Naive thymus-derived CD8-positive, alpha-beta T cell (primary cell): ENCODE measurements at regions not wholly inside any gene's neighbourhood (a gene's known extent, or its start where the extent isn't known, plus 50 kb on each side); places are given as distances from the start of the nearest gene placed in this dataset.

Experiments
- ATAC-seq, 2 donors: fragments of 150-1000 bp; cut with Tn5 transposase in 1 of 2; sonication (Bioruptor Pico), chemical (Tn5 transposase) in 1 of 2; 1 replicate in 1 of 2; 2 replicates in 1 of 2; pipeline ENCODE4 v1.10.0; 2021; ENCODE audit warnings: mild to moderate bottlenecking in 2 of 2, moderate library complexity in 2 of 2
- POLR2A ChIA-PET: fragments of 350-600 bp; sonication (Branson Sonifier 250); formaldehyde crosslinking; loops from one replicate; lab custom pipeline; 2021; ENCODE audit warnings: antibody characterized with exemption; lab: Charles Lee
- DNase-seq, 10 donors: peaks; one replicate each; pipeline versions ENCODE4 v3.0.0 to v3.0.0-alpha.2; 2020 to 2022
- H3K27ac Mint-ChIP-seq, 10 donors: one replicate each; pipeline ENCODE4 v1.8.0; 2020 to 2022; ENCODE audit warnings: mild to moderate bottlenecking in 10 of 10, mixed read lengths in 10 of 10, moderate library complexity in 4 of 10, inconsistent platforms in 1 of 10
- H3K27me3 Mint-ChIP-seq, 5 donors: one replicate each; pipeline ENCODE4 v1.8.0; 2021 to 2022; ENCODE audit warnings: mixed read lengths in 5 of 5
- H3K36me3 Mint-ChIP-seq, 3 donors: one replicate each; pipeline ENCODE4 v1.8.0; 2020 to 2022; ENCODE audit warnings: mixed read lengths in 3 of 3, mild to moderate bottlenecking in 2 of 3, inconsistent platforms in 1 of 3
- H3K4me1 Mint-ChIP-seq, 4 donors: one replicate each; pipeline ENCODE4 v1.8.0; 2021 to 2022; ENCODE audit warnings: mixed read lengths in 4 of 4
- H3K4me3 Mint-ChIP-seq, 10 donors: one replicate each; pipeline ENCODE4 v1.8.0; 2020 to 2022; ENCODE audit warnings: mild to moderate bottlenecking in 10 of 10, mixed read lengths in 10 of 10, moderate library complexity in 6 of 10, inconsistent platforms in 1 of 10
- H3K9me3 Mint-ChIP-seq, 9 donors: one replicate each; pipeline ENCODE4 v1.8.0; 2020 to 2022; ENCODE audit warnings: mixed read lengths in 9 of 9, mild to moderate bottlenecking in 3 of 9, inconsistent platforms in 1 of 9, moderate library complexity in 1 of 9

DNA sequence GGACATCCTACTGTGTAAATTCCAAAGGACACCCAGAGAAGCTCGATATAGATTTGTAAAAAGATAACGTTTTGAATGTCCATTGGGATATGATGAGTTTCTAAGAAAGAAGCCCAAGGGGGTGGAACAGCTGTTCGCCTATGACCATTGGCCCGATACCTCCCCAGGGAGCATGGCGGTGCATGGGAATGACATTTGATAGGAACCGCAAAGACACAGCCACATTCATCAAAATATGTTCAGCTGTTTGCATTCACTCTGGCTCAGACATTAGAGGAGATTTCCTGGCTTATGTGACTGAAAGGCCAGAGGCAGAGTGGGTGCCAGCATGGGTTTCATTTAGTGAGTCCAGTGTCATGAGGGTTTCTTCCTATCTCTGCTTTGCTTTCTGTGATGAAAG, 56.0 kb upstream of the BAIAP2L1 start:
- no peak overlapping the region for H3K4me3 Mint-ChIP-seq
- DNase-seq (no peak), ATAC-seq (no peak)
- H3K27ac Mint-ChIP-seq = peak overlapping the region in 1 of 10 donors; percentile 0
- peaks cover 0 to 9% (median 0%) of the 10 kb centered on the region in 3 donors for H3K36me3 Mint-ChIP-seq
- no peaks in the 10 kb centered on the region for H3K4me1 Mint-ChIP-seq
- POLR2A ChIA-PET = no interaction called here
- H3K27me3 Mint-ChIP-seq = peaks cover 0 to 3% (median 0%) of the 10 kb centered on the region in 5 donors
- H3K9me3 Mint-ChIP-seq = peaks cover 0 to 19% (median 6%) of the 10 kb centered on the region in 9 donors

DNA sequence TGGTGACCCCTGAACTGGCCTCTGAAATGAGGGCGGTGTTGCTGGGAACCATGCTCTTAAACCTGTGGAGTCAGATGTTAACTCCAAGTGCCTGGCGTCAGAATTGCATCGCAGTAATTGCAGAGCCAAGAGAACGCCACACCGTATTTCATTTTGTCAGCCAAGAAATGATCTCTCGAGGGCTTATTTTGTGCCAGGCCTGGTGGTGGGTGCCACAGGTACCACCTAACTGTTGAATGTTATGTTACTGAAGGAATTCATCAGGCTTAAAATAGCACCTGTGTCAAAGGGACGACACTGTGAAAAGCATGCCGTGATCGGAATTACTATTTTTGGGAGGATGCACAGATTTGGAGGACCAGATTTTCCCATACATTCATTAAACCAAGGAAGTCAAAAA, 51.9 kb upstream of the BAIAP2L1 start:
- no peak overlapping the region for H3K27ac Mint-ChIP-seq
- H3K4me3 Mint-ChIP-seq = no peak overlapping the region
- ATAC-seq (no peak), DNase-seq (no peak)
- POLR2A ChIA-PET = no interaction called here
- no peaks in the 10 kb centered on the region for H3K4me1 Mint-ChIP-seq
- peaks cover 0 to 9% (median 0%) of the 10 kb centered on the region in 3 donors for H3K36me3 Mint-ChIP-seq
- peaks cover 0 to 3% (median 0%) of the 10 kb centered on the region in 5 donors for H3K27me3 Mint-ChIP-seq
- peaks cover 0 to 24% (median 9%) of the 10 kb centered on the region in 9 donors for H3K9me3 Mint-ChIP-seq
